Ammon's horn (tissue), 1 donor: ENCODE measurements at regions not wholly inside any gene's neighbourhood (a gene's known extent, or its start where the extent isn't known, plus 50 kb on each side); places are given as distances from the start of the nearest gene placed in this dataset.
A peak's percentile ranks its signal among the peaks of the same experiment; 100 is the strongest.
"Not testable (repeated sequence)": the region's sequence is repeated elsewhere in the genome, so short reads cannot be mapped to it uniquely, and the experiment has no call there.

Experiments
- DNase-seq: peaks from one replicate; pipeline ENCODE4 v3.0.0-alpha.2; 2016; ENCODE audit warnings: low spot score

- DNase-seq: no peak
Measured at GRCh38 chr2:192813341-192813740, 618.6 kb upstream of the TMEFF2 start.

GRCh38 chr2:192809173-192809572 lies 614.4 kb upstream of the TMEFF2 start:
- DNase-seq: no peak

GRCh38 chr2:192783643-192784042 lies 588.9 kb upstream of the TMEFF2 start:
- DNase-seq: no peak

GRCh38 chr2:192775459-192776262 lies 580.9 kb upstream of the TMEFF2 start:
- no peak for DNase-seq

GRCh38 chr2:192775011-192775410 lies 580.3 kb upstream of the TMEFF2 start:
- no peak for DNase-seq

GRCh38 chr2:192773044-192773443 lies 578.3 kb upstream of the TMEFF2 start:
- DNase-seq: no peak

GRCh38 chr2:192749611-192750200 lies 555.0 kb upstream of the TMEFF2 start:
- DNase-seq: peak; percentile 4

- no peak for DNase-seq
Measured at GRCh38 chr2:192741889-192742288, 547.2 kb upstream of the TMEFF2 start.

GRCh38 chr2:192735447-192735846 lies 540.7 kb upstream of the TMEFF2 start:
- no peak for DNase-seq

- DNase-seq: no peak
Measured at GRCh38 chr2:192729369-192729768, 534.6 kb upstream of the TMEFF2 start.

GRCh38 chr2:192725991-192726390 lies 531.3 kb upstream of the TMEFF2 start:
- DNase-seq: no peak

- no peak for DNase-seq
Measured at GRCh38 chr2:192719629-192720028, 524.9 kb upstream of the TMEFF2 start.

GRCh38 chr2:192718340-192718739 lies 523.6 kb upstream of the TMEFF2 start:
- no peak for DNase-seq

- DNase-seq: no peak
Measured at GRCh38 chr2:192700934-192701333, 506.2 kb upstream of the TMEFF2 start.

GRCh38 chr2:192697880-192698279 lies 503.1 kb upstream of the TMEFF2 start:
- no peak for DNase-seq

GRCh38 chr2:192696857-192697256 lies 502.1 kb upstream of the TMEFF2 start:
- DNase-seq: no peak

GRCh38 chr2:192687015-192687414 lies 492.3 kb upstream of the TMEFF2 start:
- DNase-seq: no peak

- DNase-seq: not testable (repeated sequence)
Measured at GRCh38 chr2:192682511-192682910, 487.8 kb upstream of the TMEFF2 start.

GRCh38 chr2:192675681-192676080 lies 480.9 kb upstream of the TMEFF2 start:
- DNase-seq: no peak

GRCh38 chr2:192669505-192670091 lies 474.9 kb upstream of the TMEFF2 start:
- no peak for DNase-seq

GRCh38 chr2:192660555-192660954 lies 465.8 kb upstream of the TMEFF2 start:
- DNase-seq: not testable (repeated sequence)

GRCh38 chr2:192657362-192657761 lies 462.6 kb upstream of the TMEFF2 start:
- DNase-seq: no peak

- DNase-seq: no peak
Measured at GRCh38 chr2:192655916-192656315, 461.2 kb upstream of the TMEFF2 start.
